HepG2 (cell line): ENCODE measurements at regions not wholly inside any gene's neighbourhood (a gene's known extent, or its start where the extent isn't known, plus 50 kb on each side); places are given as distances from the start of the nearest gene placed in this dataset.

Source experiments
- ATAC-seq: fragments of 200-7000 bp; cut with Tn5 transposase; 3 replicates; pipeline ENCODE4 v1.9.1; 2020; ENCODE audit warnings: mild to moderate bottlenecking, moderate library complexity
- BruUV-seq: library from RNA; stranded (reverse); fragments of 400-500 nt; replicated peaks from 2 replicates; lab custom pipeline; 2021; lab: Mats Ljungman, UMichigan
- CTCF ChIA-PET: fragments of 300-600 bp; formaldehyde crosslinking; extraction: SDS; loops from one replicate; lab custom pipeline; 2021; ENCODE audit warnings: low total read pairs, inconsistent platforms, low intra/inter-chr PET ratio; lab: Yijun Ruan, JAX
- POLR2A ChIA-PET: fragments of 350-600 bp; sonication (Branson Sonifier 250); formaldehyde crosslinking; loops from one replicate; lab custom pipeline; 2020; ENCODE audit warnings: antibody characterized with exemption, inconsistent platforms; lab: Yijun Ruan, JAX
- DNase-seq: peaks from one replicate; pipeline ENCODE4 v3.0.0-alpha.2; 2015; ENCODE audit warnings: low spot score
- FAIRE-seq: peaks from 3 replicates; lab custom pipeline; 2011; peaks lifted over from hg19 to GRCh38; lab: Jason Lieb, UNC
- H2AFZ ChIP-seq: one replicate; pipeline ENCODE4 v1.6.1; 2011; ENCODE audit warnings: low read length, inconsistent platforms
- H3K27ac ChIP-seq: fragments of 300-600 bp; 3 replicates; pipeline ENCODE4 v1.8.0; 2011; ENCODE audit warnings: mixed run types, mild to moderate bottlenecking, mixed read lengths, low read length, inconsistent platforms; ENCODE audit not compliant: insufficient read depth; ENCODE audit errors: extremely low read length
- H3K27me3 ChIP-seq, 2 experiments: fragments of 200-600 bp in 1 of 2; 2 replicates in 1 of 2; 3 replicates in 1 of 2; pipeline versions ENCODE4 v1.6.0 to v1.8.0; 2011; ENCODE audit warnings: low read length in 2 of 2, mild to moderate bottlenecking in 2 of 2, moderate library complexity in 2 of 2, inconsistent platforms in 1 of 2; ENCODE audit not compliant: insufficient read depth in 2 of 2, control insufficient read depth in 1 of 2
- H3K36me3 ChIP-seq, 2 experiments: fragments of 200-600 bp in 1 of 2; replicated peaks in 1 of 2; 2 replicates in 1 of 2; 3 replicates in 1 of 2; pipeline versions ENCODE4 v1.5.1 to v1.8.0; 2011; ENCODE audit warnings: low read length in 2 of 2, inconsistent platforms in 1 of 2; ENCODE audit not compliant: insufficient read depth in 2 of 2, control insufficient read depth in 1 of 2
- H3K4me1 ChIP-seq: 2 replicates; pipeline ENCODE4 v1.5.1; 2012; ENCODE audit warnings: low read length, inconsistent platforms; ENCODE audit not compliant: insufficient read depth
- H3K4me2 ChIP-seq: 2 replicates; pipeline ENCODE4 v1.6.0; 2011; ENCODE audit warnings: low read depth, low read length, inconsistent platforms
- H3K4me3 ChIP-seq, 3 experiments: fragments of 200-600 bp in 1 of 3; sonication (generic), shearing (Covaris generic) in 1 of 3; replicated peaks in 1 of 3; 2 replicates each; pipeline ENCODE4 v1.5.1; 2011 to 2016; ENCODE audit warnings: low read length in 3 of 3, inconsistent platforms in 2 of 3, low read depth in 2 of 3, mild to moderate bottlenecking in 2 of 3, control low read depth in 1 of 3, mixed read lengths in 1 of 3; ENCODE audit not compliant: insufficient read depth in 1 of 3
- H3K79me2 ChIP-seq: one replicate; pipeline ENCODE4 v1.6.1; 2011; ENCODE audit warnings: low read length, inconsistent platforms; ENCODE audit not compliant: insufficient read depth
- H3K9ac ChIP-seq: 2 replicates; pipeline ENCODE4 v1.6.0; 2011; ENCODE audit warnings: mild to moderate bottlenecking, low read depth, low read length, inconsistent platforms; ENCODE audit not compliant: insufficient read depth
- H3K9me3 ChIP-seq: 2 replicates; pipeline ENCODE4 v1.5.1; 2012; ENCODE audit warnings: mild to moderate bottlenecking, low read length
- H4K20me1 ChIP-seq: 2 replicates; pipeline ENCODE4 v1.6.0; 2011; ENCODE audit warnings: inconsistent platforms, mild to moderate bottlenecking, low read length, moderate library complexity; ENCODE audit not compliant: insufficient read depth
- ADNP ChIP-seq: sonication (generic); formaldehyde crosslinking; IDR thresholded peaks from 2 replicates; pipeline ENCODE4 v1.4.0; 2020; ENCODE audit warnings: missing genetic modification reagents
- CENPT ChIP-seq: sonication (generic); formaldehyde crosslinking; IDR thresholded peaks from 2 replicates; pipeline ENCODE4 v1.8.0; 2022; ENCODE audit warnings: low read depth, mild to moderate bottlenecking, moderate library complexity, missing genetic modification reagents
- HDAC6 ChIP-seq: fragments of 200-600 bp; sonication (generic); IDR thresholded peaks from 2 replicates; pipeline ENCODE4 v1.7.0; 2017; ENCODE audit warnings: mild to moderate bottlenecking, antibody characterized with exemption, low read length, low read depth
- HNF4A ChIP-seq: sonication (generic); formaldehyde crosslinking; IDR thresholded peaks from 2 replicates; pipeline ENCODE4 v1.4.0; 2020; ENCODE audit warnings: missing genetic modification reagents
- IKZF1 ChIP-seq: fragments of 450-650 bp; IDR thresholded peaks from 2 replicates; pipeline ENCODE4 v1.7.1; 2016
- KDM1A ChIP-seq: IDR thresholded peaks from 2 replicates; pipeline ENCODE4 v1.6.1; 2016; ENCODE audit warnings: missing compliant biosample characterization
- MLLT10 ChIP-seq: sonication (generic); formaldehyde crosslinking; IDR thresholded peaks from 2 replicates; pipeline ENCODE4 v1.4.0; 2020; ENCODE audit warnings: missing genetic modification reagents
- MZF1 ChIP-seq: sonication (generic); formaldehyde crosslinking; IDR thresholded peaks from 2 replicates; pipeline ENCODE4 v1.8.1; 2023; ENCODE audit warnings: mild to moderate bottlenecking, missing genetic modification reagents, borderline replicate concordance
- PTBP1 ChIP-seq: fragments of 200-400 bp; formaldehyde crosslinking; IDR thresholded peaks from 2 replicates; pipeline ENCODE4 v1.6.1; 2018; ENCODE audit warnings: low read length, low read depth; ENCODE audit not compliant: poor library complexity, severe bottlenecking
- RAD51 ChIP-seq: fragments of 450-650 bp; IDR thresholded peaks from 2 replicates; pipeline ENCODE4 v1.6.1; 2016; ENCODE audit warnings: borderline replicate concordance
- SRSF1 ChIP-seq: fragments of 200-400 bp; formaldehyde crosslinking; optimal IDR thresholded peaks from 2 replicates; pipeline ENCODE3; 2017; ENCODE audit warnings: mild to moderate bottlenecking, low read depth, low read length, moderate library complexity
- TOE1 ChIP-seq: sonication (generic); formaldehyde crosslinking; IDR thresholded peaks from 2 replicates; pipeline ENCODE4 v1.4.0; 2020; ENCODE audit warnings: mild to moderate bottlenecking, missing genetic modification reagents
- ZNF34 ChIP-seq: sonication (generic); formaldehyde crosslinking; IDR thresholded peaks from 2 replicates; pipeline ENCODE4 v1.4.0; 2020; ENCODE audit warnings: mild to moderate bottlenecking, missing genetic modification reagents, borderline replicate concordance
- ZNF460 ChIP-seq: sonication (generic); formaldehyde crosslinking; IDR thresholded peaks from 2 replicates; pipeline ENCODE4 v1.5.1; 2020; ENCODE audit warnings: missing genetic modification reagents, mild to moderate bottlenecking, borderline replicate concordance
- in situ Hi-C: cut with HindIII; loops from 2 replicates; pipeline ENCODE4 v1.10.0; 2017; ENCODE audit warnings: low pct_unique_long_range_greater_than_20kb; ENCODE audit not compliant: extremely low pct_ligation_motif_present
- intact Hi-C: fragments of 100-400 bp; cut with micrococcal nuclease; formaldehyde crosslinking; loops from one replicate; pipeline ENCODE4 v1.10.0; 2022; ENCODE audit not compliant: unreplicated experiment
- TF ChIP-seq, protein P1 (sequence below): sonication (generic); formaldehyde crosslinking; IDR thresholded peaks from 2 replicates; pipeline ENCODE4 v1.5.0; 2020; ENCODE audit warnings: missing genetic modification reagents
- TF ChIP-seq, protein P2 (sequence below): sonication (generic); formaldehyde crosslinking; IDR thresholded peaks from 2 replicates; pipeline ENCODE4 v1.8.0; 2022; ENCODE audit warnings: mild to moderate bottlenecking, missing genetic modification reagents, moderate library complexity
- TF ChIP-seq, protein P3 (sequence below): sonication (generic); formaldehyde crosslinking; IDR thresholded peaks from 2 replicates; pipeline ENCODE4 v1.4.0; 2020; ENCODE audit warnings: missing genetic modification reagents, low read depth, mild to moderate bottlenecking, borderline replicate concordance
- TF ChIP-seq, protein P4 (sequence below): sonication (generic); formaldehyde crosslinking; IDR thresholded peaks from 2 replicates; pipeline ENCODE4 v1.4.0; 2020; ENCODE audit warnings: mild to moderate bottlenecking, missing genetic modification reagents
- TF ChIP-seq, protein P5 (sequence below): sonication (generic); formaldehyde crosslinking; IDR thresholded peaks from 2 replicates; pipeline ENCODE4 v1.4.0; 2020; ENCODE audit warnings: missing genetic modification reagents

DNA sequence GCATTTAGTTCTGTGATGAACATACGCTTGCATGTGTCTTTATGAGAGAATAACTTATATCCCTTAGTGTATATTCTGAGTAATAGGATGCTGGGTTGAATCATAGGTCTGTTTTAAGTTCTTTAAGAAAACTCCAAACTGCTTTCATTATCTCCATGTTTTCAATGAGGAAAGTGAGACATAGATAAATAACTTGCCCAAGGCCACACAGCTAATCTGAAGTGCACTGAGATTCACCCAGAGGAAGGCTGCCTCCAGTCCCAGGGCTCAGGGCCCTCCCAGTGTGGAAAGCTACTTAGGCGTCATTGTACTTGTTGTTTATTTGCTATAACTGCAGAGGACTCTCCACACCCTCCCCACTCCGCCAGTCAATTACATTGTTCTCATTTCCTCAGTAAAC, 126.7 kb downstream of the INHBA start (continued):
- TF ChIP-seq HDAC6 (no peak), MZF1 (CRISPR knock-in tag) (no peak), PTBP1 (no peak), RAD51 (no peak), CENPT (CRISPR knock-in tag) (no peak)
- TF ChIP-seq, protein P1, sequence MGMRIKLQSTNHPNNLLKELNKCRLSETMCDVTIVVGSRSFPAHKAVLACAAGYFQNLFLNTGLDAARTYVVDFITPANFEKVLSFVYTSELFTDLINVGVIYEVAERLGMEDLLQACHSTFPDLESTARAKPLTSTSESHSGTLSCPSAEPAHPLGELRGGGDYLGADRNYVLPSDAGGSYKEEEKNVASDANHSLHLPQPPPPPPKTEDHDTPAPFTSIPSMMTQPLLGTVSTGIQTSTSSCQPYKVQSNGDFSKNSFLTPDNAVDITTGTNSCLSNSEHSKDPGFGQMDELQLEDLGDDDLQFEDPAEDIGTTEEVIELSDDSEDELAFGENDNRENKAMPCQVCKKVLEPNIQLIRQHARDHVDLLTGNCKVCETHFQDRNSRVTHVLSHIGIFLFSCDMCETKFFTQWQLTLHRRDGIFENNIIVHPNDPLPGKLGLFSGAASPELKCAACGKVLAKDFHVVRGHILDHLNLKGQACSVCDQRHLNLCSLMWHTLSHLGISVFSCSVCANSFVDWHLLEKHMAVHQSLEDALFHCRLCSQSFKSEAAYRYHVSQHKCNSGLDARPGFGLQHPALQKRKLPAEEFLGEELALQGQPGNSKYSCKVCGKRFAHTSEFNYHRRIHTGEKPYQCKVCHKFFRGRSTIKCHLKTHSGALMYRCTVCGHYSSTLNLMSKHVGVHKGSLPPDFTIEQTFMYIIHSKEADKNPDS (CRISPR knock-in tag) = no peak
- TF ChIP-seq, protein P2, sequence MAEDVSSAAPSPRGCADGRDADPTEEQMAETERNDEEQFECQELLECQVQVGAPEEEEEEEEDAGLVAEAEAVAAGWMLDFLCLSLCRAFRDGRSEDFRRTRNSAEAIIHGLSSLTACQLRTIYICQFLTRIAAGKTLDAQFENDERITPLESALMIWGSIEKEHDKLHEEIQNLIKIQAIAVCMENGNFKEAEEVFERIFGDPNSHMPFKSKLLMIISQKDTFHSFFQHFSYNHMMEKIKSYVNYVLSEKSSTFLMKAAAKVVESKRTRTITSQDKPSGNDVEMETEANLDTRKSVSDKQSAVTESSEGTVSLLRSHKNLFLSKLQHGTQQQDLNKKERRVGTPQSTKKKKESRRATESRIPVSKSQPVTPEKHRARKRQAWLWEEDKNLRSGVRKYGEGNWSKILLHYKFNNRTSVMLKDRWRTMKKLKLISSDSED (CRISPR knock-in tag) = no peak

DNA sequence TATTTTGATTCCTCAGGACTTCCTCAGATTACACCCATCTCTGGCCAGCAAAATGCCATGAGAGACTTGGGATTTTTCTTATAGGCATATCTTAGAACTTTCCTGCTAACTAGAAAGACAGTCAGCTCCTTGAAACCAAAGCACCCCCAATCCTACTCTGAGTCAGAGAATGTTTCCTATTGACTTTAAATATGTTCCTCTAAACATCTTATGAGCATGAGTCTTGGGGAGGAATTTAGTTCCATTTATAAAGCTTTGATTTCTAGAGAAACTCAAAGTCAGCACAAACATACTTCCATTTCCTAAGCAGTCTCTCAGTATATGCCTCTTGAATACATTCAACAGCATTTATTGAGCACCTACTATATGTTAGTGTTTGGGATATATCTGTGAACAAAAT, 128.5 kb downstream of the INHBA start:
- Histone ChIP-seq H3K27me3 (no peaks in the 10 kb centered on the region), H3K27ac (no peak overlapping the region), H3K4me3 (no peak overlapping the region), H3K9ac (no peak overlapping the region), H3K4me1 (no peaks in the 10 kb centered on the region), H3K9me3 (peaks cover 27% of the 10 kb centered on the region), H3K79me2 (no peaks in the 10 kb centered on the region), H3K36me3 (no peaks in the 10 kb centered on the region), H3K4me2 (no peak overlapping the region), H2AFZ (no peak overlapping the region), H4K20me1 (no peaks in the 10 kb centered on the region)
- DNase-seq (no peak), ATAC-seq (no peak), FAIRE-seq (no peak)
- POLR2A ChIA-PET = no interaction called here
- BruUV-seq = no TSS peak
- intact Hi-C loops (no loop called here), in situ Hi-C loops (no loop called here)
- CTCF ChIA-PET = no interaction called here
- no peak for TF ChIP-seq TOE1
- TF ChIP-seq MLLT10 (CRISPR knock-in tag) = no peak
- TF ChIP-seq HNF4A = no peak
- TF ChIP-seq, protein P3, sequence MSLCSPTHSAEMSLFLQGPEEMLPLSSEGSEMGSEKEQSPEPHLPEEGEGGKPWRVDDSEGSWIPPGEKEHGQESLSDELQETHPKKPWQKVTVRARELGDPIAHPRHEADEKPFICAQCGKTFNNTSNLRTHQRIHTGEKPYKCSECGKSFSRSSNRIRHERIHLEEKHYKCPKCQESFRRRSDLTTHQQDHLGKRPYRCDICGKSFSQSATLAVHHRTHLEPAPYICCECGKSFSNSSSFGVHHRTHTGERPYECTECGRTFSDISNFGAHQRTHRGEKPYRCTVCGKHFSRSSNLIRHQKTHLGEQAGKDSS = no peak
- TF ChIP-seq KDM1A (CRISPR knock-in tag) = no peak
- TF ChIP-seq, protein P4, sequence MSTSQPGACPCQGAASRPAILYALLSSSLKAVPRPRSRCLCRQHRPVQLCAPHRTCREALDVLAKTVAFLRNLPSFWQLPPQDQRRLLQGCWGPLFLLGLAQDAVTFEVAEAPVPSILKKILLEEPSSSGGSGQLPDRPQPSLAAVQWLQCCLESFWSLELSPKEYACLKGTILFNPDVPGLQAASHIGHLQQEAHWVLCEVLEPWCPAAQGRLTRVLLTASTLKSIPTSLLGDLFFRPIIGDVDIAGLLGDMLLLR = no peak
- TF ChIP-seq, protein P5, sequence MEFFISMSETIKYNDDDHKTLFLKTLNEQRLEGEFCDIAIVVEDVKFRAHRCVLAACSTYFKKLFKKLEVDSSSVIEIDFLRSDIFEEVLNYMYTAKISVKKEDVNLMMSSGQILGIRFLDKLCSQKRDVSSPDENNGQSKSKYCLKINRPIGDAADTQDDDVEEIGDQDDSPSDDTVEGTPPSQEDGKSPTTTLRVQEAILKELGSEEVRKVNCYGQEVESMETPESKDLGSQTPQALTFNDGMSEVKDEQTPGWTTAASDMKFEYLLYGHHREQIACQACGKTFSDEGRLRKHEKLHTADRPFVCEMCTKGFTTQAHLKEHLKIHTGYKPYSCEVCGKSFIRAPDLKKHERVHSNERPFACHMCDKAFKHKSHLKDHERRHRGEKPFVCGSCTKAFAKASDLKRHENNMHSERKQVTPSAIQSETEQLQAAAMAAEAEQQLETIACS = no peak
- no peak for TF ChIP-seq IKZF1
- TF ChIP-seq ZNF34 (CRISPR knock-in tag) = no peak
- no peak for TF ChIP-seq ADNP (CRISPR knock-in tag)
- no peak for TF ChIP-seq SRSF1
- TF ChIP-seq ZNF460 (CRISPR knock-in tag) = no peak
